A172 (cell line): ENCODE measurements at regions not wholly inside any gene's neighbourhood (a gene's known extent, or its start where the extent isn't known, plus 50 kb on each side); places are given as distances from the start of the nearest gene placed in this dataset.
A peak's percentile ranks its signal among the peaks of the same experiment; 100 is the strongest.

ENCODE experiments used
- DNase-seq: peaks from one replicate; pipeline ENCODE4 v3.0.0-alpha.2; 2015; ENCODE audit warnings: low spot score

DNA sequence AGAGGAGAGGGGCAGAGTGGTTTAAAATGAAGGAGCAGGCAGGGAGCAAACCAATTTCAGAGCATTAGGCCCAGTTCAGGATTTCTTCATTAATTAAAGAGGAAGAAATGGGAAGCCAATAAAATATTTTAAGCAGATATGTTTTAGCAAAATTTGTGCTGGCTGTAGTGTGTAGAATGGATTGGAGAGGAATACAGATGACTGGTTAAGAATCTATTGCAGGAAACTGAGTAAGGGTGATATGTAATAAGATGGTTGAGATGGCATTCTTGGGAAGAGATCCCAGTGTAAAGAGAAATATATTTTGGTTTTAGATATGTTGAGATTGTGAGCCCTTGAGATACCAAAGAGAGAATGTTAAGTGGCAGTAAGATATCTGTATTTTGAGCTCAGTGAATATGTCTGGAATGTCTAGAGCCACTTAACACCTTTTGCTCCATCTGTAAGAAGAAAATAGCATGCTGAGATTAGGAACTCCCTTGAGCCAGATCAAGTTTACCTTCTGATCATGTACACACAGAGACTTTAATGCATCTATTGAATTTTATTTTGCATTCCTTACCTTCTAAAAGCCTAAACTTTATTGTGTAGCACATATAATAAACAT, 79.5 kb upstream of the SLC27A6 start:
- DNase-seq: no peak

DNA sequence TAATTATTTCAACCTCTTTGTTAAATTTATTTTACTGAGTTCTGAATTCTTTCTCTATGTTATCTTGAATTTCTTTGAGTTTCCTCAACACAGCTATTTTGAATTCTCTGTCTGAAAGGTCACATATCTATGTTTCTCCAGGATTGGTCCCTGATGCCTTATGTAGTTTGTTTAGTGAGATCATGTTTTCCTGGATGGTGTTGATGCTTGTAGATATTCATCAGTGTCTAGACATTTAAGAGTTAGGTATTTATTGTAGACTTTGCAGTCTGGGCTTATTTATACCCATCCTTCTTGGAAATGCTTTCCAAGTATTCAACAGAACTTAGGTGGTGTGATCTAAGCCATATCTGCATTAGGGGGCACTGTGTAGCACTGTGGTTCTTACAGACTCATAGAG, 70.2 kb upstream of the SLC27A6 start:
- no peak for DNase-seq

DNA sequence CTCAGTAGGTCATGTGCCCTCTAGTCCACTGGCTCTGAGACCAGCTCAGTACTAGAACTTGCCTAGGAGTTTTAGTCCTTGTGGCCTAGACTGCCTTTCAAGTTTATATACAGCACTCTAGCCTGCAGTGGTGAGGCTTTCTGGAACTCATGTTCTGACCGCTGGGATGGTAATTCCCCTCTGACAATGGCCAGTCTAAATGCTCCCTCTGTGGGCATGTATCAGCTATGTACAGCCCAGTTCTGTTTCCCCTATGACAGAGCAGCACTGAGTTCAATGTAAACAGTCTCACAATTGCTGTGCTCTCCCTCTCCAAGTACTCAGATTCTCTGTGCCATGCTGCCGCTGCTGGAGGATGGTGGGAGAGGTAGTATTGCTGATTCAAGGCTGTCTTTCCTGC, 68.6 kb upstream of the SLC27A6 start:
- DNase-seq: no peak

DNA sequence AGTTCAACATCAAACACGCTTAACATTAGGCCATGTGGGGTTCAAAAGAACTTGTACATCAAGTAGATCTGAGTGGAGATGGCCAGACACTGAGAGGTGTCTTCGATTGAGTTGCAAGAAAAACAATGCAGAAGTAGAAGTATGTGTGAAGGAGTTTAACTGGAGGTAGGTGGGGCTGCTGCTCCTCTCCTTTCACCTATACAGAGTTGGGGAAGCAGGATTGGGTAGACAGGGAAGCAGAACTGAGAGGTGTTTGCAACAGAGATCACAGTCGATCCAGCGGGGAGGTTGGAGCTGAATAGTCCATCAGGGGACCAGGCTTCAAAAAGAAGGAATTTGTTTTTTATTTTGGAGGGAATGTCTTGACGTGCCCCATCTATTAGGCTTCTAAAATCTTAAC, 61.7 kb upstream of the SLC27A6 start:
- no peak for DNase-seq

DNA sequence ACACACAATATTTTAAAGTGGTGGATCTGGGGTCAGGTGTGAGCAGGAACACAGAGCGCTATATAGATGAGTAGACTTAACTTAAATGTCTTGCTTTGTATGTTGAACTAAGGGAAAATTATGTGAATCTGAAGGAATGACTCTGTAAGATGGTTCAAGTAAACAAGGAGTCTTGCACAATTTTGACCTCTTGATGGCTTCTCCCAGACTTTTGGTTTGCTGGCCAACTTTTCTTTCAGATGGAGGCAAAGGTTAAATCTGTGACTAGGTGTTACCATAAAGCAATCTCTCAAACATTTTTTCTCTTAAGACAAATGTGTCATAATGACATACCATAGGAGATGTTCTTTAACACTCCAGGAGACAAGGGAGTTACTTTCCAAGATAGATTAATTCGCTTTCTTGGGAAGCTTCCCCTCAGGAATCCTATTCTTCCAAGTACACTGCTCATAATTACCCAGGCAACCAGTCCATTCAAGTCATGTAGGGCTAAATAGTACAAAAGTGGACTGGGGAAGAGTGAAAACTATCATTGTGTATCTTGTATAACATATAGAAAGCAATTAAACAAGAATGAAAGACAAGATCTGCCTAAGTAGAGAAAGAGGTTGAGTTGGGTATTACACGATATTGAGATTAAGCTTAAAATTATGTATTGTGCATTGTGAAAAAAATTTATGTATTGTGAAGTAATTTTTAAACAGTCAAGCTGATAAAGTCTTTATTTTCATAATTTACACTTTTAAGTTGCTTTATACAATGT, 60.3 kb upstream of the SLC27A6 start:
- DNase-seq: no peak

DNA sequence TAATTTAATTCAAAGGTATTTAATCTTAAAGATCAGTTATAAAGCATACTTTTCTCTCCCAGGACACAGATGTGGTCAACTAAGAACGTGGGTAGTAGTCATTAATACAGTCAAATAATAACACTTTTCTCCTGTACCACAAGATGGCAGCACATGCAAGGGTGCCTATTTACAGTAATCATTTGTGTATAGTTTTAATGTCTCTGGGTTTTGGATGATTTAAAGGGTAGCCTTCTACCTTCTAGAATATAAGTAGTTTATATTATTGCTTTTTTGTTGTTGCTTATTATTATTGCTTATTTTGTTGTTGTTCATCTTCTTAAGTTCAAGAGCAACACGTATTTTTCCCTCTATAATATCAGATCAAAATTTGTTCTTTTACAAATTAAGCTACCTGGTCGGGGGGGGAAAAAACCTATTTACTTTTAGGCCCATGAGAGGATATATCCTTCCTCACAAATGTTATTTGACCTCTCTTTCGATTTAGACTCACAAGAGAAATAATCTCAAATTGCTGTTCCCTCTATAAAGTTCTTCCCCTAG, 59.6 kb upstream of the SLC27A6 start:
- DNase-seq: peak; percentile 62

DNA sequence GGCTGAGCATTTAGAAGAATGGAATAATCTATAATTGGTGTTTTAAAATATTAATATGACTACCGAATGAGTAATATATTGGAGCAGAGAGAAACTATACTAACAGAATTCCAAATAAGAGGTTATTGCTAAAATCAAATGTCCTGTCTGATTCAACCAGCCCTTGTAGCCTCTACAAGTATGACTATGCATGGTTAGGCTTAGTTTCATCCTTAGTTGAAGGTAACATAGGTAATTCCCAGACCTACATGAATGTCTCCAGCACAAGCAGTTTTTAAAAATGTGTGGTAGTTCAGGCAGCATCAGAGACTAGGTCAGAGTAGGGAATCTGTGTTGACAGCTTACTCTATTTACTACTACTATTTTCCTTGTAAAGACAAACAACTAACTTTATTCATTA, 51.7 kb upstream of the SLC27A6 start:
- no peak for DNase-seq
